ENCODE measurements at regions not wholly inside any gene's neighbourhood (a gene's known extent, or its start where the extent isn't known, plus 50 kb on each side); places are given as distances from the start of the nearest gene placed in this dataset.

GRCh38 chr5:101473483-101473882 lies 570.4 kb upstream of the ST8SIA4 start:
- Histone ChIP-seq H3K4me2 (ENCODE audit: insufficient read depth, low read length) (no peak overlapping the region), H3K36me3 (ENCODE audit: control insufficient read depth in 2 of 2, extremely low read depth in 1 of 2, insufficient read depth in 2 of 2, low read length in 2 of 2) (no peaks in the 10 kb centered on the region), H3K79me2 (ENCODE audit: control insufficient read depth, insufficient read depth, low read length) (no peaks in the 10 kb centered on the region), H3K4me1 (ENCODE audit: control insufficient read depth, extremely low read depth, insufficient read depth, low read length) (no peaks in the 10 kb centered on the region), H3K27me3 (ENCODE audit: control insufficient read depth in 2 of 2, insufficient read depth in 2 of 2, low read length in 2 of 2) (no peaks in the 10 kb centered on the region), H3K9me3 (replicated peaks; ENCODE audit: control insufficient read depth, insufficient read depth, low read length) (no peaks in the 10 kb centered on the region), H3K9me1 (replicated peaks; ENCODE audit: control insufficient read depth, extremely low read depth, insufficient read depth, low read length) (no peaks in the 10 kb centered on the region), H4K20me1 (replicated peaks; ENCODE audit: control insufficient read depth, extremely low read depth, insufficient read depth, low read length) (no peaks in the 10 kb centered on the region), H3K4me3 (replicated peaks in 1 of 3; ENCODE audit: insufficient read depth in 1 of 3, low read depth in 1 of 3, low read length in 3 of 3) (no peak overlapping the region), H2AFZ (ENCODE audit: low read depth, low read length) (no peak overlapping the region), H3K27ac (ENCODE audit: insufficient read depth, low read depth, low read length) (no peak overlapping the region), H3K9ac (replicated peaks; ENCODE audit: extremely low read depth, insufficient read depth, low read length) (no peak overlapping the region)
- intact Hi-C loops (cut with micrococcal nuclease) = no loop called here
- POLR2A ChIA-PET = no interaction called here
- BruUV-seq (replicated peaks) = no TSS peak
- FAIRE-seq (no peak), DNase-seq (ENCODE audit: low read depth, low spot score) (no peak)
- TF ChIP-seq CTCF (IDR thresholded peaks at IDR 0.05; ENCODE audit: extremely low read depth in 1 of 2, insufficient read depth in 1 of 2, low read depth in 1 of 2, low read length in 2 of 2) = no peak
- CTCF ChIA-PET = no interaction called here
- dilution Hi-C loops (cut with MboI; ENCODE audit: extremely low pct_ligation_motif_present, low sequenced_read_pairs) = no loop called here

- H3K9me3 ChIP-seq (replicated peaks; ENCODE audit: control insufficient read depth, insufficient read depth, low read length) = no peaks in the 10 kb centered on the region
- H3K36me3 ChIP-seq (ENCODE audit: control insufficient read depth in 2 of 2, extremely low read depth in 1 of 2, insufficient read depth in 2 of 2, low read length in 2 of 2) = no peaks in the 10 kb centered on the region
- no peaks in the 10 kb centered on the region for H3K27me3 ChIP-seq (ENCODE audit: control insufficient read depth in 2 of 2, insufficient read depth in 2 of 2, low read length in 2 of 2)
- no peak overlapping the region for H2AFZ ChIP-seq (ENCODE audit: low read depth, low read length)
- BruUV-seq (replicated peaks) = no TSS peak
- CTCF ChIA-PET = interaction anchor here (0.7 kb wide), 1 partner anchor 16 kb away, joined by 3 read pairs; no protein-coding TSS in a partner anchor
- H3K4me3 ChIP-seq (replicated peaks in 1 of 3; ENCODE audit: insufficient read depth in 1 of 3, low read depth in 1 of 3, low read length in 3 of 3) = no peak overlapping the region
- no peak overlapping the region for H3K9ac ChIP-seq (replicated peaks; ENCODE audit: extremely low read depth, insufficient read depth, low read length)
- dilution Hi-C loops (cut with MboI; ENCODE audit: extremely low pct_ligation_motif_present, low sequenced_read_pairs) (no loop called here), intact Hi-C loops (cut with micrococcal nuclease) (no loop called here)
- TF ChIP-seq MAX (IDR thresholded peaks at IDR 0.05; ENCODE audit: insufficient read depth, insufficient read length) = no peak
- no peak for TF ChIP-seq EZH2 (IDR thresholded peaks at IDR 0.05; ENCODE audit: borderline replicate concordance, low read depth, low read length, severe bottlenecking)
- no peak for TF ChIP-seq FOS (IDR thresholded peaks at IDR 0.05; ENCODE audit: borderline replicate concordance, insufficient read depth, low read length)
- no peak for TF ChIP-seq POLR2AphosphoS5 (IDR thresholded peaks at IDR 0.05; ENCODE audit: insufficient read depth, low read depth, low read length)
- TF ChIP-seq MYC (IDR thresholded peaks at IDR 0.05; ENCODE audit: low read depth, low read length) = no peak
- no peak for TF ChIP-seq GATA2 (IDR thresholded peaks at IDR 0.05; ENCODE audit: insufficient read depth, insufficient read length, low read depth, low read length)
- TF ChIP-seq CTCF (IDR thresholded peaks at IDR 0.05; ENCODE audit: extremely low read depth in 1 of 2, insufficient read depth in 1 of 2, low read depth in 1 of 2, low read length in 2 of 2) = no peak
- no peak for TF ChIP-seq JUN (IDR thresholded peaks at IDR 0.05; ENCODE audit: borderline replicate concordance, insufficient read depth, insufficient read length, low read depth)
- TF ChIP-seq POLR2A (IDR thresholded peaks at IDR 0.05; ENCODE audit: low read depth, low read length) = no peak
- no peaks in the 10 kb centered on the region for H3K4me1 ChIP-seq (ENCODE audit: control insufficient read depth, extremely low read depth, insufficient read depth, low read length)
- POLR2A ChIA-PET = no interaction called here
- DNase-seq (ENCODE audit: low read depth, low spot score) (peak; percentile 77), FAIRE-seq (no peak)
- H3K79me2 ChIP-seq (ENCODE audit: control insufficient read depth, insufficient read depth, low read length) = no peaks in the 10 kb centered on the region
- no peaks in the 10 kb centered on the region for H3K9me1 ChIP-seq (replicated peaks; ENCODE audit: control insufficient read depth, extremely low read depth, insufficient read depth, low read length)
- H4K20me1 ChIP-seq (replicated peaks; ENCODE audit: control insufficient read depth, extremely low read depth, insufficient read depth, low read length) = no peaks in the 10 kb centered on the region
- no peak overlapping the region for H3K27ac ChIP-seq (ENCODE audit: insufficient read depth, low read depth, low read length)
- no peak overlapping the region for H3K4me2 ChIP-seq (ENCODE audit: insufficient read depth, low read length)
Measured at GRCh38 chr5:101461455-101461854, 558.4 kb upstream of the ST8SIA4 start.
